ENCODE measurements at regions not wholly inside any gene's neighbourhood (a gene's known extent, or its start where the extent isn't known, plus 50 kb on each side); places are given as distances from the start of the nearest gene placed in this dataset.
A peak's percentile ranks its signal among the peaks of the same experiment; 100 is the strongest.

DNA sequence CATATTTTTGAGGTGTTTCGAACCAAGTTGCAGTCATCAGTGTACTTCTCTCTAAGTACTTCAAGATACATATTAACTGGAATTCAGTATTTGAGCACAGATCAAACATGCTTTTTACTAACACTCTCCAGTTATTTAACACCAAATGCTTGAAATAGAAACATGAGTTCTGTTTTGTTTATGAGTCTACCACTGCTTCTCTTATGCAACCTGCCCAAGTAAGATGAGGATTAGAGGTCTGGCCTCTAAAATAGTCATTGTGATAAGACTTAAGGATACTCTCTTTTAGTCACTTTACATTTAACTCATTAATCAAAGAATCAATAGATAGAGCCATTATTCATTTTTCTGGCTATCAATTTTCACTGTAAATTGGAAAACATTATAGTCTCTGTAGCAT is 156.2 kb upstream of the THRB start:
- ATAC-seq = no peak
- intact Hi-C loops (cut with DNase I) = no loop called here
- no peak overlapping the region for H3K27ac ChIP-seq

DNA sequence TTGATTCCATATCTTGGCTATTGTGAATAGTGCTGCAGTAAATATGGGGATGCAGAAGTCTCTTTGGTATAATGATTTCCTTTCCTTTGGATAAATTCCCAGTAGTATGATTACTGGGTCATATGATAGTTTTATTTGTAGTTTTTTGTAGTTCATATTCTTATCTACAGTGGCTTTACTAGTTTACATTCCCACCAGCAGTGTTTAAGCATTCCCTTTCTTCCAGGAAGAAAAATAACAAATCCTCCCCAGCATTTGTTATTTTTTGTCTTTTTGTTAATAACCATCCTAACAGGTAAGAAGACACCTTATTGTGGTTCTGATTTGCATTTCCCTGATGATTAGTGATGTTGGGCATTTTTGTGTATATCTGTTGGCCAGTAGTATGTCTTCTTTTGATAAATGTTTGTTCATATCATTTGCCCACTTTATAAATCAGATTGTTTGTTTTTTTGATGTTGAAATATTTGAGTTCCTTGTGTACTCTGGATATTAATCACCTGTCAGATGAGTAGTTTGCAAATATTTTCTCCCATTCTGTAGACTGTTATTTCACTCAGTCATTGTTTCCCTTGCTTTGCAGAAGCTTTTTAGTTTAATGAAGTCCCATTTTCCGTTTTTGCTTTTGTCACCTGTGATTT is 163.3 kb upstream of the THRB start:
- no peak for ATAC-seq
- TF ChIP-seq, protein P1, sequence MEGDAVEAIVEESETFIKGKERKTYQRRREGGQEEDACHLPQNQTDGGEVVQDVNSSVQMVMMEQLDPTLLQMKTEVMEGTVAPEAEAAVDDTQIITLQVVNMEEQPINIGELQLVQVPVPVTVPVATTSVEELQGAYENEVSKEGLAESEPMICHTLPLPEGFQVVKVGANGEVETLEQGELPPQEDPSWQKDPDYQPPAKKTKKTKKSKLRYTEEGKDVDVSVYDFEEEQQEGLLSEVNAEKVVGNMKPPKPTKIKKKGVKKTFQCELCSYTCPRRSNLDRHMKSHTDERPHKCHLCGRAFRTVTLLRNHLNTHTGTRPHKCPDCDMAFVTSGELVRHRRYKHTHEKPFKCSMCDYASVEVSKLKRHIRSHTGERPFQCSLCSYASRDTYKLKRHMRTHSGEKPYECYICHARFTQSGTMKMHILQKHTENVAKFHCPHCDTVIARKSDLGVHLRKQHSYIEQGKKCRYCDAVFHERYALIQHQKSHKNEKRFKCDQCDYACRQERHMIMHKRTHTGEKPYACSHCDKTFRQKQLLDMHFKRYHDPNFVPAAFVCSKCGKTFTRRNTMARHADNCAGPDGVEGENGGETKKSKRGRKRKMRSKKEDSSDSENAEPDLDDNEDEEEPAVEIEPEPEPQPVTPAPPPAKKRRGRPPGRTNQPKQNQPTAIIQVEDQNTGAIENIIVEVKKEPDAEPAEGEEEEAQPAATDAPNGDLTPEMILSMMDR (IDR thresholded peaks at IDR 0.05) = no peak
- no peak for TF ChIP-seq POLR2A (IDR thresholded peaks at IDR 0.05)
- Histone ChIP-seq H3K36me3 (replicated peaks in 1 of 2; ENCODE audit: insufficient read depth in 1 of 2, low read depth in 2 of 2) (no peaks in the 10 kb centered on the region), H3K27me3 (no peaks in the 10 kb centered on the region), H3K4me3 (no peak overlapping the region), H3K27ac (no peak overlapping the region), H3K4me1 (peaks cover 21% of the 10 kb centered on the region), H3K9me3 (no peaks in the 10 kb centered on the region)
- no peak for DNase-seq
- 6 to 19% methylated on average over 1 of the region's 1 CpG for WGBS, 2 donors
- intact Hi-C loops (cut with DNase I) = no loop called here

More for the DNA sequence above, 156.2 kb upstream of the THRB start:
- no peak for DNase-seq
- H3K4me3 ChIP-seq = no peak overlapping the region
- WGBS, 2 donors = 81 to 82% methylated on average over 1 of the region's 1 CpG
- no peaks in the 10 kb centered on the region for H3K9me3 ChIP-seq
- H3K36me3 ChIP-seq (replicated peaks in 1 of 2; ENCODE audit: insufficient read depth in 1 of 2, low read depth in 2 of 2) = no peaks in the 10 kb centered on the region
- H3K27me3 ChIP-seq = no peaks in the 10 kb centered on the region
- no peaks in the 10 kb centered on the region for H3K4me1 ChIP-seq
- TF ChIP-seq, protein P1 (IDR thresholded peaks at IDR 0.05) = no peak
- no peak for TF ChIP-seq POLR2A (IDR thresholded peaks at IDR 0.05)

DNA sequence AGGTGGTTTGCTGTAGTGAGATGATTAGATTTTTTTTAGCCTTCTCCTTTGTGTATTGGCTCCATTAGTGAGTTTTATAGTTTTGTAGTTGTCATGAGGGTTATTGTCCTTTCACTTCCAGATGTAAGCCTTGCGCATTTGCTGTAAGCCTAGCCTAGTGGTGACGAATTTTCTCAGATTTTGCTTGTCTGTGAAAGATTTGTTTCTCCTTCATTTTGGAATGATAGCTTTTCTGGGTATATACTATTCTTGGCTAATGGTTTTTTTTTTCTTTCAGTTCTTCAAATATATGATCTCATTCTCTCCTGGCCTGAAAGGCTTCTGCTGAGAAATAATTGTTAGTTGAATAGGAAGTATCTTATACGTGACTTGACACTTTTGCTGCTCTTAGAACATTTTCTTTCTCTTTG is 166.5 kb upstream of the THRB start:
- Histone ChIP-seq H3K27me3 (no peaks in the 10 kb centered on the region), H3K9me3 (no peaks in the 10 kb centered on the region), H3K36me3 (replicated peaks in 1 of 2; ENCODE audit: insufficient read depth in 1 of 2, low read depth in 2 of 2) (no peaks in the 10 kb centered on the region), H3K4me3 (no peak overlapping the region), H3K4me1 (peaks cover 22% of the 10 kb centered on the region), H3K27ac (no peak overlapping the region)
- 76 to 87% methylated on average over 3 of the region's 3 CpGs for WGBS, 2 donors
- no peak for TF ChIP-seq POLR2A (IDR thresholded peaks at IDR 0.05)
- TF ChIP-seq, protein P1 (IDR thresholded peaks at IDR 0.05) = no peak
- DNase-seq (no peak), ATAC-seq (no peak)
- intact Hi-C loops (cut with DNase I) = no loop called here

DNA sequence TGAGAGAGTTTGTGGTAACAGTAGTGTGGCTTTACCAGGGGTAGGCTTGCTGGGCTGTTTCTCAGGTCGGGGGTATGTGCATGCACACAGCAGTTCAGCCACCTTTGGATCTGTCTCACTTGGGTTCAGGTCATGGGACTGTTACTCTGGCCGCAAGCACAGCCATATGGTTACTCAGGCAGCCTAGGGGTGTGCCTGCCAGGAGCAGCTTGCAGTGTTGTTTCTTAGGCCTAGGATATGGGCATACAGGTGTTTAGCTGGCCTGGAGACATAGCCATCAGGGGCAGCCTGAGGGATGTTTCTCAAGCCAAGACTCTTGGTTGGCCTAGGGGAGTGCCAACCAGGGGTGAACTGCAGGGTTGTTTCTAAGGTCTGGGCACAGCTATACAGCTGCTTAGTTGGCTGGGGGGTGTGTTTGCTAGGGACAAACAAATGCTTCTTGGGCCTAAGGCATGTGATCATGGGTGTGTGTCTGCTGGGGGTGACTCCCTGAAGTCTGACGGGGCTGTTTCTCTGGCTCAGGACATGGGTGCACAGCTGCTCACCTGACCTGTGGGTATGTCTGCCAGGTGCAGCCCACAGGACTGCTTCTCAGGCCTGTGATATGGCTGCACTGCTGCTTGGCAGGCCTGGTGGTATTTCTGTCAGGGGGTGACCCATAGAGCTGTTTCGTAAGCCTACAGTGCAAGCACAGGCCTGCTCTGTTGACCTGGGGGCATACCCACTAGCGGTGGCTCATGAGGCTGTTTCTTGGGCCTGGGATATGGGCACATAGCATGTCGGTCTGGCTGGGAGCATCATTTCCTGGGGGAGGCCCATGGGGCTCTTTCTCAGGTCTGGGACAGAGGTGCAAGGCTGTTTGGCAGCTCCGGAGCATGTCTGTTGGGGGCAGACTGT is 168.0 kb upstream of the THRB start:
- ATAC-seq (peak; percentile 94), DNase-seq (peak; percentile 59 to 86 (median 81))
- intact Hi-C loops (cut with DNase I) = no loop called here
- Histone ChIP-seq H3K27me3 (no peaks in the 10 kb centered on the region), H3K4me1 (peaks cover 22% of the 10 kb centered on the region), H3K27ac (peak overlapping the region in 3 of 4 donors; percentile 35 to 44 (median 36)), H3K36me3 (replicated peaks in 1 of 2; ENCODE audit: insufficient read depth in 1 of 2, low read depth in 2 of 2) (no peaks in the 10 kb centered on the region), H3K9me3 (no peaks in the 10 kb centered on the region), H3K4me3 (no peak overlapping the region)
- TF ChIP-seq, protein P1 (IDR thresholded peaks at IDR 0.05) = no peak
- no peak for TF ChIP-seq POLR2A (IDR thresholded peaks at IDR 0.05)
- WGBS, 2 donors = 71 to 100% methylated on average over 2 to 7 of the region's 7 CpGs
